ENCODE measurements at regions not wholly inside any gene's neighbourhood (a gene's known extent, or its start where the extent isn't known, plus 50 kb on each side); places are given as distances from the start of the nearest gene placed in this dataset.
A peak's percentile ranks its signal among the peaks of the same experiment; 100 is the strongest.

- H3K4me1 Mint-ChIP-seq: no peaks in the 10 kb centered on the region
- no peak overlapping the region for H3K4me3 Mint-ChIP-seq
- peaks cover 3% of the 10 kb centered on the region for H3K36me3 Mint-ChIP-seq (ENCODE audit: low read depth)
- ATAC-seq (no peak), DNase-seq (no peak)
- no peaks in the 10 kb centered on the region for H3K27me3 Mint-ChIP-seq
- no peak overlapping the region for H3K27ac Mint-ChIP-seq
- H3K9me3 ChIP-seq (ENCODE audit: control insufficient read depth, low read length, poor library complexity, severe bottlenecking): no peaks in the 10 kb centered on the region
These were observed 105.3 kb downstream of the RGS2 start for GRCh38 chr1:192914092-192914491.

- Mint-ChIP-seq H3K36me3 (ENCODE audit: low read depth) (no peaks in the 10 kb centered on the region), H3K4me1 (no peaks in the 10 kb centered on the region), H3K4me3 (no peak overlapping the region), H3K27ac (no peak overlapping the region), H3K27me3 (no peaks in the 10 kb centered on the region)
- no peak for ATAC-seq
- no peaks in the 10 kb centered on the region for H3K9me3 ChIP-seq (ENCODE audit: control insufficient read depth, low read length, poor library complexity, severe bottlenecking)
- DNase-seq: no peak
These were observed 105.9 kb downstream of the RGS2 start for GRCh38 chr1:192914696-192915095.

- H3K36me3 Mint-ChIP-seq (ENCODE audit: low read depth): no peaks in the 10 kb centered on the region
- DNase-seq (no peak), ATAC-seq (no peak)
- H3K27me3 Mint-ChIP-seq: no peaks in the 10 kb centered on the region
- H3K9me3 ChIP-seq (ENCODE audit: control insufficient read depth, low read length, poor library complexity, severe bottlenecking): no peaks in the 10 kb centered on the region
- H3K4me3 Mint-ChIP-seq: no peak overlapping the region
- no peak overlapping the region for H3K27ac Mint-ChIP-seq
- no peaks in the 10 kb centered on the region for H3K4me1 Mint-ChIP-seq
These were observed 107.2 kb downstream of the RGS2 start for GRCh38 chr1:192916021-192916420.

DNA sequence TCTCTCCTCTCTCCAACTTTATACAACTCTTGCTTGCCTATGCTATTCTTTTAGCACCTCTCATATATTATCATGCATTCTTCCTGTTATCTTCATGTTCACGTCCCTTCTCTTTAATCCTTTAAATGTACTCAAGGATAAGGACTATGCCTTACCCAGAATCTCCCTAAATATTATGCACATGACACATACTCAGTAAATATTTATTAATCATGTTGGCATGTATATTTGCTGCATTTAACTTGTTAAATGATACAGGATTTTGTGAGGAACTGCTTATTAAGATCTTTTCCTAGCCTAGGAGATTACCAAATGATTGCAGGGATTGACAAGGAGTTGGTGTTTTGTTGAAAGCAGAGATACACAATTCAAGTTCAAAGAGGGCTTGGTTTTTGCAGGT lies 109.4 kb downstream of the RGS2 start:
- H3K4me3 Mint-ChIP-seq: no peak overlapping the region
- no peaks in the 10 kb centered on the region for H3K27me3 Mint-ChIP-seq
- ATAC-seq (no peak), DNase-seq (no peak)
- no peak overlapping the region for H3K27ac Mint-ChIP-seq
- no peaks in the 10 kb centered on the region for H3K9me3 ChIP-seq (ENCODE audit: control insufficient read depth, low read length, poor library complexity, severe bottlenecking)
- H3K36me3 Mint-ChIP-seq (ENCODE audit: low read depth): no peaks in the 10 kb centered on the region
- H3K4me1 Mint-ChIP-seq: no peaks in the 10 kb centered on the region

- Mint-ChIP-seq H3K4me1 (no peaks in the 10 kb centered on the region), H3K4me3 (no peak overlapping the region), H3K36me3 (ENCODE audit: low read depth) (no peaks in the 10 kb centered on the region), H3K27ac (no peak overlapping the region), H3K27me3 (no peaks in the 10 kb centered on the region)
- DNase-seq (no peak), ATAC-seq (no peak)
- H3K9me3 ChIP-seq (ENCODE audit: control insufficient read depth, low read length, poor library complexity, severe bottlenecking): no peaks in the 10 kb centered on the region
These were observed 111.6 kb downstream of the RGS2 start for GRCh38 chr1:192920412-192920811.

DNA sequence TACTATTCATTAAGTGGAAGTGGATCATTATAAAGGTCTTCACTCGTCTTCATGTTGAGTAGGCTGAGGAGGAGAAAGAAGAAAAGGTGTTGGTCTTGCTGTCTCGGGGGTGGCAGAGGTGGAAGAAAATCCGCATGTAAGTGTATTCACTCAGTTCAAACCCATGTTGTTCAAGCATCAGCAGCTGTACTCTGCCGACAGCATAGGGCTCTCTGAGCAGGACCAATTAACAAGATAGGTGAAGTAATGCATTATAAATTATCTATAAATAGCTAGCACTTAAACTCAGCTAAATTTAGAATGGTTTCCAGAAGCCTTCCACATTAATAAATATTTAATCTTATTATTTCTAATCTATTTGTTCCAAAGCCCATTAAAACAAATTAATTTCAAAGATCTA lies 116.8 kb downstream of the RGS2 start:
- H3K9me3 ChIP-seq (ENCODE audit: control insufficient read depth, low read length, poor library complexity, severe bottlenecking): no peaks in the 10 kb centered on the region
- no peaks in the 10 kb centered on the region for H3K27me3 Mint-ChIP-seq
- H3K36me3 Mint-ChIP-seq (ENCODE audit: low read depth): no peaks in the 10 kb centered on the region
- no peak overlapping the region for H3K27ac Mint-ChIP-seq
- DNase-seq: no peak
- H3K4me1 Mint-ChIP-seq: no peaks in the 10 kb centered on the region
- no peak for ATAC-seq
- no peak overlapping the region for H3K4me3 Mint-ChIP-seq

DNA sequence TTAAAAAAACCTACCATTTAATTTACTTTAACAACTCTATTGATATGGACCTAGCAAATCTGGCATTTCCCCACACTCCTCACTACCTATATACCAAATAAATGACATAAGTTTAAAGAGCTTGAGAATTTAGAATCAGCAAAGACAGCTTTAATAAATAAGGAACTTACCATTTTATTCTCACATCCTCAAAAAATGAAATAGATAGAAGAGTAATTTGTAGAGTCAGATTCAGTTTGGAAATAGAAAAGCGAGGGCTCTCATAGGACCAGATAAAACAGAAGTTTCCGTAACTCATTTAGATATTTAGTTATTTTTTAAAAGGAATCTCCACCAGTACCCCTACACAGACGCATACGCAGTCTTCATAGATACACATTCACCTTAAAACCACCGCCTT lies 117.9 kb downstream of the RGS2 start:
- no peak overlapping the region for H3K27ac Mint-ChIP-seq
- H3K4me3 Mint-ChIP-seq: no peak overlapping the region
- no peaks in the 10 kb centered on the region for H3K27me3 Mint-ChIP-seq
- DNase-seq (no peak), ATAC-seq (no peak)
- no peaks in the 10 kb centered on the region for H3K9me3 ChIP-seq (ENCODE audit: control insufficient read depth, low read length, poor library complexity, severe bottlenecking)
- H3K4me1 Mint-ChIP-seq: no peaks in the 10 kb centered on the region
- H3K36me3 Mint-ChIP-seq (ENCODE audit: low read depth): no peaks in the 10 kb centered on the region

DNA sequence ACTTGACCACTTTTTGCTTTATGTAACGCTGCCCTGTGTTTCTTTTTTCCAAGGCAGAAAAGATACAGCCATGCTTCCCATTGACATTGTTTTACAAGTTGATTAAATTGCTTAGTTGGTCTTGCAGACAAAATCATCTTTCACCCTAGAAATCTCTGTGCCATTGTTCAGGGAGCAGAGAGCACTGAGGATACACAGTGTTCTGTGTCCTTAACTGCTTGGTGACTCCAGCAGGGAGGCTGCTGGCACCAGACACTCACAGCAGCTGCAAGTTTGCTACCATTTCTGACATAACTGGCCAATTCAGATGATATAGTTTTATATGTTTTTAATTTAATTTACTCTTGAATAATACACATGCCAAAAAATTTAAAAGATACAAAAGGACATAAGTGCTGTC lies 118.7 kb downstream of the RGS2 start:
- Mint-ChIP-seq H3K4me1 (no peaks in the 10 kb centered on the region), H3K27me3 (no peaks in the 10 kb centered on the region), H3K4me3 (no peak overlapping the region), H3K36me3 (ENCODE audit: low read depth) (no peaks in the 10 kb centered on the region), H3K27ac (no peak overlapping the region)
- ATAC-seq: no peak
- H3K9me3 ChIP-seq (ENCODE audit: control insufficient read depth, low read length, poor library complexity, severe bottlenecking): no peaks in the 10 kb centered on the region
- DNase-seq: no peak

DNA sequence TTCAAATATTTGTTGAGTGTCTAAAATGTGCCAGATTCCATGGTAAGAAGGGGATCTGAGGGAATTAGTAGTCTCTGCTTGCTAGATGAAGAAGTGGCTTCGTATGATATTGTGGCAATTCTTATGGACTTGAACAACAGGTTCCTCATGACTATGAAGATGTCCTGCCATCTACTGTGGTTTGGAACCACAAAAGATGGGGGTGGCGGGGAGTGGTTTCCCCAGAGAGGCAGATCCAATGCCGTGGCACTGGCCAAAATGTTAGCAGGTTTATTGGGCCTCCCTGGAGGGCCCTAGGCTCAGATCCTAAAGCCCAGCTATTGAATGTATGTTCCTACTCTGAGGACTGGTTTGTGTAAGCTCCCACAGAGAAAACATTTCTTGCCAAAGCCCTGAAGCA lies 120.8 kb downstream of the RGS2 start:
- Mint-ChIP-seq H3K27me3 (no peaks in the 10 kb centered on the region), H3K4me3 (no peak overlapping the region), H3K36me3 (ENCODE audit: low read depth) (no peaks in the 10 kb centered on the region), H3K4me1 (no peaks in the 10 kb centered on the region), H3K27ac (no peak overlapping the region)
- ATAC-seq (no peak), DNase-seq (no peak)
- H3K9me3 ChIP-seq (ENCODE audit: control insufficient read depth, low read length, poor library complexity, severe bottlenecking): no peaks in the 10 kb centered on the region

GRCh38 chr1:192933744-192934143 lies 124.9 kb downstream of the RGS2 start:
- Mint-ChIP-seq H3K27me3 (no peaks in the 10 kb centered on the region), H3K36me3 (ENCODE audit: low read depth) (no peaks in the 10 kb centered on the region), H3K4me3 (no peak overlapping the region), H3K4me1 (no peaks in the 10 kb centered on the region), H3K27ac (no peak overlapping the region)
- DNase-seq (no peak), ATAC-seq (no peak)
- no peaks in the 10 kb centered on the region for H3K9me3 ChIP-seq (ENCODE audit: control insufficient read depth, low read length, poor library complexity, severe bottlenecking)

GRCh38 chr1:192936313-192937018 lies 122.7 kb downstream of the UCHL5 start:
- Mint-ChIP-seq H3K27me3 (no peaks in the 10 kb centered on the region), H3K27ac (no peak overlapping the region), H3K4me1 (no peaks in the 10 kb centered on the region), H3K36me3 (ENCODE audit: low read depth) (no peaks in the 10 kb centered on the region), H3K4me3 (no peak overlapping the region)
- DNase-seq (no peak), ATAC-seq (peak; percentile 50)
- H3K9me3 ChIP-seq (ENCODE audit: control insufficient read depth, low read length, poor library complexity, severe bottlenecking): no peaks in the 10 kb centered on the region

GRCh38 chr1:192937128-192937527 lies 122.0 kb downstream of the UCHL5 start:
- H3K9me3 ChIP-seq (ENCODE audit: control insufficient read depth, low read length, poor library complexity, severe bottlenecking): no peaks in the 10 kb centered on the region
- no peaks in the 10 kb centered on the region for H3K36me3 Mint-ChIP-seq (ENCODE audit: low read depth)
- ATAC-seq: no peak
- H3K4me3 Mint-ChIP-seq: no peak overlapping the region
- no peak for DNase-seq
- no peaks in the 10 kb centered on the region for H3K4me1 Mint-ChIP-seq
- H3K27me3 Mint-ChIP-seq: no peaks in the 10 kb centered on the region
- H3K27ac Mint-ChIP-seq: no peak overlapping the region

- no peak overlapping the region for H3K4me3 Mint-ChIP-seq
- no peaks in the 10 kb centered on the region for H3K4me1 Mint-ChIP-seq
- no peaks in the 10 kb centered on the region for H3K27me3 Mint-ChIP-seq
- DNase-seq (no peak), ATAC-seq (no peak)
- no peaks in the 10 kb centered on the region for H3K9me3 ChIP-seq (ENCODE audit: control insufficient read depth, low read length, poor library complexity, severe bottlenecking)
- H3K36me3 Mint-ChIP-seq (ENCODE audit: low read depth): peaks cover under 1% of the 10 kb centered on the region
- H3K27ac Mint-ChIP-seq: no peak overlapping the region
These were observed 119.7 kb downstream of the UCHL5 start for GRCh38 chr1:192939440-192939839.

GRCh38 chr1:192940658-192941057 lies 118.5 kb downstream of the UCHL5 start:
- DNase-seq (no peak), ATAC-seq (no peak)
- H3K27ac Mint-ChIP-seq: no peak overlapping the region
- peaks cover 4% of the 10 kb centered on the region for H3K36me3 Mint-ChIP-seq (ENCODE audit: low read depth)
- no peaks in the 10 kb centered on the region for H3K27me3 Mint-ChIP-seq
- H3K4me1 Mint-ChIP-seq: no peaks in the 10 kb centered on the region
- H3K9me3 ChIP-seq (ENCODE audit: control insufficient read depth, low read length, poor library complexity, severe bottlenecking): no peaks in the 10 kb centered on the region
- H3K4me3 Mint-ChIP-seq: no peak overlapping the region

Measured in T-helper 17 cell (primary cell).